ENCODE measurements at regions not wholly inside any gene's neighbourhood (a gene's known extent, or its start where the extent isn't known, plus 50 kb on each side); places are given as distances from the start of the nearest gene placed in this dataset.

DNA sequence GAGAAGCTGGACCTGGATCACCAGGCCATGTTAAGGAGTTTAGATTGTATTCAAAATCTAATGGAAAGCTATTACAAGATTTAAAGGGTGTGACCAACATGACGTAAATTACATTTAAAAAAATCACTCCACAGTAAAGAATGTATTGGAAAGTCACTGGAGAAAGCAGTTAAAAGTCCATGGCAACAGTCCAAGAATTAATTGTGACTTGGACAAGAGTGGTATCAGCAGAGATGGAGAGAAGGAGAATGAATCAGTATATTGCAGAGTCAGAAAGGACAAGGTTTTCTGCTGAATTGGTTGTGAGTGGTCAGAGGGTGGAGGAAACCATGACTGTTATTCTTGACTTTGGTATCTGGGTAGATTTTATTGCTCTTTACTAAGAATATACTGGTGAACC lies 535.1 kb upstream of the SLITRK1 start:
- no peak for DNase-seq (ENCODE audit: low read depth)
- TF ChIP-seq, protein P1, sequence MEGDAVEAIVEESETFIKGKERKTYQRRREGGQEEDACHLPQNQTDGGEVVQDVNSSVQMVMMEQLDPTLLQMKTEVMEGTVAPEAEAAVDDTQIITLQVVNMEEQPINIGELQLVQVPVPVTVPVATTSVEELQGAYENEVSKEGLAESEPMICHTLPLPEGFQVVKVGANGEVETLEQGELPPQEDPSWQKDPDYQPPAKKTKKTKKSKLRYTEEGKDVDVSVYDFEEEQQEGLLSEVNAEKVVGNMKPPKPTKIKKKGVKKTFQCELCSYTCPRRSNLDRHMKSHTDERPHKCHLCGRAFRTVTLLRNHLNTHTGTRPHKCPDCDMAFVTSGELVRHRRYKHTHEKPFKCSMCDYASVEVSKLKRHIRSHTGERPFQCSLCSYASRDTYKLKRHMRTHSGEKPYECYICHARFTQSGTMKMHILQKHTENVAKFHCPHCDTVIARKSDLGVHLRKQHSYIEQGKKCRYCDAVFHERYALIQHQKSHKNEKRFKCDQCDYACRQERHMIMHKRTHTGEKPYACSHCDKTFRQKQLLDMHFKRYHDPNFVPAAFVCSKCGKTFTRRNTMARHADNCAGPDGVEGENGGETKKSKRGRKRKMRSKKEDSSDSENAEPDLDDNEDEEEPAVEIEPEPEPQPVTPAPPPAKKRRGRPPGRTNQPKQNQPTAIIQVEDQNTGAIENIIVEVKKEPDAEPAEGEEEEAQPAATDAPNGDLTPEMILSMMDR (IDR thresholded peaks at IDR 0.05; ENCODE audit: control insufficient read depth, extremely low read depth, insufficient read depth), result no peak
- H3K4me3 ChIP-seq (ENCODE audit: low read depth, low read length), result no peak overlapping the region

DNA sequence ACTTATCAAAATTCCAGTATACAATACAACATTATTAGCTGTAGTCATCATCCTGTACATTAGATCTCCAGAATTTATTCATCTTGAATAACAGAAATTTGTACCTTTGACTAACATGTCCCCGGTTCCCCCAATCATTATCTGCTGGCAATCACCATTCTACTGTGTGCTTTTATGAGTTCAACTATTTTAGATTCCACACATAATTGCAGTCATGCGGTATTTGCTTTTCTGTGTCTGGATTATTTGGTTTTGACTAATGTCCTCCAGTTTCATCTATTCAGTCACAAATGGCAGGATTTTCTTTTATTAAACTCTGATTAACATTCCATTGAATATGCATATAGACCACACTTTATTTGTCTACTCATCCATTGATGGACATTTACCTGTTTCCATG lies 530.7 kb upstream of the SLITRK1 start:
- no peak overlapping the region for H3K4me3 ChIP-seq (ENCODE audit: low read depth, low read length)
- no peak for DNase-seq (ENCODE audit: low read depth)
- TF ChIP-seq, protein P1 (IDR thresholded peaks at IDR 0.05; ENCODE audit: control insufficient read depth, extremely low read depth, insufficient read depth), result no peak

DNA sequence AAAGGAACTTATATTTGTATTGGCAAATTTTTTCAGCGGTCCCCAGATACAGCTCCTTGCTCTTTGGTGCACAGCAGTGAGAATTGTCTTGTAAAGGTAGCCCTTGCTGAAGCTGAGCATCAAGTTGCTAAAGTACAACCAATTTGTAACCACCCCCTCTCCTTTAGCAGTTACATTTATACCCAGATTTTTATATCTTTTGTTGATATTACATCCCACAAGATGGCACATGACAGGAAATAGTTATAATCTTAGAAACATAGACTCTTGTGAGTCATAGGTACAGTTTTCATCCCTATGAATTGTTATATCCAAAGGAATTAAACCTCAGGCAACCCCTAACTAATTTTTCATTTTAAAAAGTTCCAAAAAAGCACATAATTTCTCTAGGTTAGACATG lies 523.0 kb upstream of the SLITRK1 start:
- no peak for DNase-seq (ENCODE audit: low read depth)
- no peak overlapping the region for H3K4me3 ChIP-seq (ENCODE audit: low read depth, low read length)
- TF ChIP-seq, protein P1 (IDR thresholded peaks at IDR 0.05; ENCODE audit: control insufficient read depth, extremely low read depth, insufficient read depth), result no peak

DNA sequence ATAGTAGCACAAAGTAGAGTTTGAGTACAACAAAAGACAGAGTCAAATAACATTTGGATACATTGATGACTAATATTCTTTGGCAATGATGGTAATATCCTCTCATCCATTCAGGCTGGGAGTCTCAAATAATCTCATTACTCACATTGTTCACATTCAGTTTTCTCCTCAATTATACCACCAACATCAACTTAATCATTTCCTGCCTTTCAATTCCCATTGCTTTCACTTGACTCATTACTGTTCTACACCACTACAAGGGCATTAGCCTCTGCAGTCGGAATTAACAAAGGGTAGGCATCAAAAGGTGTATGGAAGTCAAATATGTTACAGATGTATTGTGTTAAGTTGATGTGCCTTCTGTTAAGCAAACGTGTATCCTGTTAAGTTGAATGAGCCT lies 518.4 kb upstream of the SLITRK1 start:
- no peak overlapping the region for H3K4me3 ChIP-seq (ENCODE audit: low read depth, low read length)
- TF ChIP-seq, protein P1 (IDR thresholded peaks at IDR 0.05; ENCODE audit: control insufficient read depth, extremely low read depth, insufficient read depth), result no peak
- DNase-seq (ENCODE audit: low read depth), result no peak

DNA sequence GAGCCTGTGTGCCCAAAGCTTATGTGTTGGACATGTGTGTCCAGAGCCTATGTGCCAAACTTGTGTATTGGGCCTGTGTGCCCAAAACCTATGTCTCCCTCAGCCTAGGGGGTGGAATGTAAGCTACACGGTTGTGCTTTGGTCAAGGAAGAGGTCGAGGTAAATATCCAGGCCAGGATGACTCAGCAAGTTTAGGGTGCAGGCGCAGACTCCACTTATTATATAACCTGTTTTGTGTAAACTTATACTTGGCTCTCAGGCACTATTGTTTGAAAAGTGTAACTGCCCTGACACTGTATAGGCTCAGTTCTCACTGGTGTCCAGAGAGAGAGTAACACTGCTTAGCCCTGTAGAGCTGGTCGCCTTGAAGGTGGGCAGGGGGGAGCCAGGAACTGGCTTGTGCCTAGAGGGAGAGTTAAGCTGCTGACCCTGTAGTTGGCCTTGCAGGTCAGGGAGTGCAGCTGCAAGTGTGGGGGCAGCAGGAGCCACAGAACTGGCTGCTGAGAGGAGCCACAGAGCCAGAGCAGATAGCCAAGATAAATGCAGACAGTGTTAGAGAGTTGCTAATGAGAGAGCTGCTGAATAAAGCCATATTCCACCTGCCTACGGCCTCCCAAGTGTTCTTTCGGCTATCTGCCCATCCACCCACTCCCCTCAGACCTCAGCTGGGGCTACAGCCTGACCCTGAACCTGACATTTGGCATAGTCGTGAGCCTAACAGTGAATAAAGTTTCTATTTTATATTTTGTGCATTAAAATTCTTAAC lies 517.2 kb upstream of the SLITRK1 start:
- TF ChIP-seq, protein P1 (IDR thresholded peaks at IDR 0.05; ENCODE audit: control insufficient read depth, extremely low read depth, insufficient read depth), result no peak
- H3K4me3 ChIP-seq (ENCODE audit: low read depth, low read length), result no peak overlapping the region
- DNase-seq (ENCODE audit: low read depth), result no peak

DNA sequence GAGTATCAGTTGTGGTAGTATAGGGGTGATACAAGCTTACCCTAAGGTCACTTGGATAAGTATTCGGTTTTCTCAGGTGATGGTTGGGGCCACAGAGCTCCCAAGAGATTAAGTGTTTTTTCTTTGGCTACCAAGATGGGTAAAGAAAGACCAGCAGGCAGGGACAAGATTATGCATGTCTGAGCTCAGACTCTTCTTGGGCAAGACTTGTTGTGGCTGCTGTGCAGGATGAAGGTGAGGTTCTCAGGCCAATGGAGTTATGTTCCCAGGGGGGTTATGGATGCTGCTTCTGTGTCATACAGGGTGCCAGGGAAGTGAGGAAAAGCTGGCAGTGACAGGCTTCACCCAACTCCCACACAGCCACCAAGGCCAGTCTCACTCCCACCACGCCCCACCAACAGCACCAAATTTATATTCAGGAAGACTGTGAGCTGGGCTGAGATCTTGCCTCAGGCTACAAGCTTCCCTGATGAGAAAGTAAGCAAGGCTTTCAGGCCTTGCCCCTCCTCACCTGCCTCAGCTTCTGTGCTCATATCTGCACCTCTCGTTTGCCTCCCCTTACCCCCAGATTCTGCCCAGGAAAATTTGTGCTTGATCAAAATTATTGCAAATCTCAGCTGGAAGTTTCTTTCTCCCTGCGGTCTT lies 511.8 kb upstream of the SLITRK1 start:
- TF ChIP-seq, protein P1 (IDR thresholded peaks at IDR 0.05; ENCODE audit: control insufficient read depth, extremely low read depth, insufficient read depth), result no peak
- DNase-seq (ENCODE audit: low read depth), result no peak
- no peak overlapping the region for H3K4me3 ChIP-seq (ENCODE audit: low read depth, low read length)

All from LNCaP clone FGC (cell line).